OCI-LY1 (cell line): ENCODE measurements at regions not wholly inside any gene's neighbourhood (a gene's known extent, or its start where the extent isn't known, plus 50 kb on each side); places are given as distances from the start of the nearest gene placed in this dataset.

ENCODE experiments used
- H2AFZ ChIP-seq: fragments of 200-600 bp; sonication (generic), shearing (Covaris generic); 2 replicates; pipeline ENCODE4 v1.6.0; 2014; ENCODE audit warnings: antibody characterized with exemption, mild to moderate bottlenecking, low read length
- H3F3A ChIP-seq: fragments of 200-600 bp; sonication (generic), shearing (Covaris generic); 2 replicates; pipeline ENCODE4 v1.6.0; 2014; ENCODE audit warnings: mild to moderate bottlenecking, antibody characterized with exemption, low read length, moderate library complexity; ENCODE audit not compliant: insufficient read depth
- H3K27ac ChIP-seq: fragments of 200-600 bp; sonication (generic); 2 replicates; pipeline ENCODE4 v1.5.1; 2014; ENCODE audit warnings: low read length, mixed run types, mild to moderate bottlenecking, low read depth; ENCODE audit not compliant: poor library complexity, severe bottlenecking
- H3K27me3 ChIP-seq: fragments of 200-600 bp; sonication (generic); 2 replicates; pipeline ENCODE4 v1.6.0; 2014; ENCODE audit warnings: antibody characterized with exemption, mild to moderate bottlenecking, low read length, moderate library complexity; ENCODE audit not compliant: insufficient read depth
- H3K36me3 ChIP-seq: fragments of 200-600 bp; sonication (generic); 2 replicates; pipeline ENCODE4 v1.6.1; 2014; ENCODE audit warnings: mild to moderate bottlenecking, antibody characterized with exemption, low read length, moderate library complexity, mixed read lengths; ENCODE audit not compliant: insufficient read depth
- H3K4me1 ChIP-seq: fragments of 200-600 bp; sonication (generic); 2 replicates; pipeline ENCODE4 v1.5.1; 2014; ENCODE audit warnings: mild to moderate bottlenecking, low read length, moderate library complexity; ENCODE audit not compliant: insufficient read depth, severe bottlenecking
- H3K4me2 ChIP-seq: fragments of 200-600 bp; sonication (generic), shearing (Covaris generic); 2 replicates; pipeline ENCODE4 v1.6.1; 2014; ENCODE audit warnings: low read length
- H3K4me3 ChIP-seq: fragments of 200-600 bp; sonication (generic); 2 replicates; pipeline ENCODE4 v1.5.1; 2014; ENCODE audit warnings: low read length, low read depth, mild to moderate bottlenecking, mixed read lengths; ENCODE audit not compliant: poor library complexity, severe bottlenecking
- H3K79me2 ChIP-seq: fragments of 200-600 bp; shearing (Covaris generic); 2 replicates; pipeline ENCODE4 v1.6.1; 2016; ENCODE audit warnings: mixed run types, low read length, mixed read lengths; ENCODE audit not compliant: insufficient read depth
- H3K9ac ChIP-seq: fragments of 200-600 bp; sonication (generic), shearing (Covaris generic); 2 replicates; pipeline ENCODE4 v1.6.1; 2014; ENCODE audit warnings: mild to moderate bottlenecking, low read length, mixed read lengths
- H3K9me2 ChIP-seq: fragments of 200-600 bp; sonication (generic), shearing (Covaris generic); 2 replicates; pipeline ENCODE4 v1.6.1; 2014; ENCODE audit warnings: low read depth, mild to moderate bottlenecking, low read length, mixed read lengths
- H3K9me3 ChIP-seq: fragments of 200-600 bp; shearing (Covaris generic); 2 replicates; pipeline ENCODE4 v1.6.1; 2014; ENCODE audit warnings: low read length, mixed read lengths
- H4K20me1 ChIP-seq: fragments of 200-600 bp; sonication (generic), shearing (Covaris generic); 2 replicates; pipeline ENCODE4 v1.6.0; 2016; ENCODE audit warnings: mild to moderate bottlenecking, low read length; ENCODE audit not compliant: insufficient read depth
- EZH2 ChIP-seq: fragments of 200-600 bp; sonication (generic), shearing (Covaris generic); IDR thresholded peaks from 2 replicates; pipeline ENCODE4 v1.8.0; 2017; ENCODE audit warnings: borderline replicate concordance, mixed run types, mild to moderate bottlenecking, antibody characterized with exemption, low read length, moderate library complexity, mixed read lengths
- TF ChIP-seq, protein P1 (sequence below): fragments of 200-600 bp; sonication (generic), shearing (Covaris generic); IDR thresholded peaks from 2 replicates; pipeline ENCODE4 v1.5.1; 2017; ENCODE audit warnings: mild to moderate bottlenecking, antibody characterized with exemption, low read length, moderate library complexity, mixed read lengths

DNA sequence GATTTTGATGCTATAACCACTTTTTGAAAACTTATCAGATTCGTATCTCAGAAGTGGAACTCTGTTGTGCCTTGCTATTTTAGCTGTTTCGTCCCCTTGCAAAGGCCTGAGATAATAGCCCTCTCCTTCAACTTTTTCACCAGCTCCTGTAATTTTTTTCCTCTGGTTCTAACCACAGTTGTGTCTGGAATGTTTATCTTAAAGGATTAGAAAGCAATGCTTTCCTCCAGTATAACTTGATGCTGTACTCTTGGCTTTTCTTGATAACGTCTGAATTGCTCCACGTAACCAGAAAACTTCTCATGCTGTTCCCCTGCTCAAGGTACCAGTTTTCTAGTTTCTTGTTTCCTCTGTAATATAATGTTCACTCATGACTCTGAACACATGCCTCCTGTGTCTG is 209.4 kb downstream of the DTWD2 start:
- H3K79me2 ChIP-seq = no peaks in the 10 kb centered on the region
- H3K4me3 ChIP-seq = no peak overlapping the region
- H3K9ac ChIP-seq = no peak overlapping the region
- no peaks in the 10 kb centered on the region for H4K20me1 ChIP-seq
- no peaks in the 10 kb centered on the region for H3K36me3 ChIP-seq
- H3K4me2 ChIP-seq = no peak overlapping the region
- no peak overlapping the region for H2AFZ ChIP-seq
- no peak overlapping the region for H3K27ac ChIP-seq
- no peaks in the 10 kb centered on the region for H3K9me3 ChIP-seq
- H3K4me1 ChIP-seq = no peaks in the 10 kb centered on the region
- TF ChIP-seq EZH2 = no peak
- TF ChIP-seq, protein P1, sequence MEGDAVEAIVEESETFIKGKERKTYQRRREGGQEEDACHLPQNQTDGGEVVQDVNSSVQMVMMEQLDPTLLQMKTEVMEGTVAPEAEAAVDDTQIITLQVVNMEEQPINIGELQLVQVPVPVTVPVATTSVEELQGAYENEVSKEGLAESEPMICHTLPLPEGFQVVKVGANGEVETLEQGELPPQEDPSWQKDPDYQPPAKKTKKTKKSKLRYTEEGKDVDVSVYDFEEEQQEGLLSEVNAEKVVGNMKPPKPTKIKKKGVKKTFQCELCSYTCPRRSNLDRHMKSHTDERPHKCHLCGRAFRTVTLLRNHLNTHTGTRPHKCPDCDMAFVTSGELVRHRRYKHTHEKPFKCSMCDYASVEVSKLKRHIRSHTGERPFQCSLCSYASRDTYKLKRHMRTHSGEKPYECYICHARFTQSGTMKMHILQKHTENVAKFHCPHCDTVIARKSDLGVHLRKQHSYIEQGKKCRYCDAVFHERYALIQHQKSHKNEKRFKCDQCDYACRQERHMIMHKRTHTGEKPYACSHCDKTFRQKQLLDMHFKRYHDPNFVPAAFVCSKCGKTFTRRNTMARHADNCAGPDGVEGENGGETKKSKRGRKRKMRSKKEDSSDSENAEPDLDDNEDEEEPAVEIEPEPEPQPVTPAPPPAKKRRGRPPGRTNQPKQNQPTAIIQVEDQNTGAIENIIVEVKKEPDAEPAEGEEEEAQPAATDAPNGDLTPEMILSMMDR = no peak
- no peaks in the 10 kb centered on the region for H3K27me3 ChIP-seq
- no peaks in the 10 kb centered on the region for H3F3A ChIP-seq
- H3K9me2 ChIP-seq = no peaks in the 10 kb centered on the region

DNA sequence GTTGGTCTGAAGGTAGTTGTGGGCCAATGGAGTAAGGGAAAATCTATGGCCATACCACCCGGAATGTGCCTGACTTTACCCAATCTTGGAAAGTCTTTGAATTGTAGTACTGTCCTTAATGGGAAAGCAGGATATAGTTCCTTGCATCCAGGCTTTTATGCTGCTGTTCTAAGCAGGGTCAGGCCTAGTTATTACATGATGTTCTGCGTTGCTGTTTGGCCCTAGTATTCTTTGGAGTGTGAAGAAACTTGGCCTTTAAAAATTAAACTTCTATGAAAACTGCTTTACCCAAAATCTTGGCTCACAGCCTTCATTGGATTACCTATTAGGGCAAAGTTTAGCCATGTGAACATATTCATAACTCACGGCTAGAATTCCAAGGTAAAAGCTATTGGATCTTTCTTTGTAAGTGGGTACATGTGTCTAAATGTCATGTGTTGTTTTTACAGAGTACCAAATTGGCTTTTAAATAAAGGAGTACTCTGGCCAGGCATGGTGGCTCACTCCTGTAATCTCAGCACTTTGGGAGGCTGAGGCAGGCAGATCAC is 211.1 kb downstream of the DTWD2 start:
- no peaks in the 10 kb centered on the region for H3K4me1 ChIP-seq
- H3K4me3 ChIP-seq = no peak overlapping the region
- no peaks in the 10 kb centered on the region for H4K20me1 ChIP-seq
- no peak overlapping the region for H3K27ac ChIP-seq
- H3K79me2 ChIP-seq = no peaks in the 10 kb centered on the region
- H3K36me3 ChIP-seq = no peaks in the 10 kb centered on the region
- no peaks in the 10 kb centered on the region for H3K9me3 ChIP-seq
- H2AFZ ChIP-seq = no peak overlapping the region
- no peaks in the 10 kb centered on the region for H3K27me3 ChIP-seq
- no peak overlapping the region for H3K9ac ChIP-seq
- no peaks in the 10 kb centered on the region for H3F3A ChIP-seq
- no peak for TF ChIP-seq EZH2
- TF ChIP-seq, protein P1 = no peak
- no peaks in the 10 kb centered on the region for H3K9me2 ChIP-seq
- no peak overlapping the region for H3K4me2 ChIP-seq

- H3K9me3 ChIP-seq = no peaks in the 10 kb centered on the region
- no peaks in the 10 kb centered on the region for H3F3A ChIP-seq
- H3K27ac ChIP-seq = no peak overlapping the region
- H3K9me2 ChIP-seq = no peaks in the 10 kb centered on the region
- H3K4me1 ChIP-seq = no peaks in the 10 kb centered on the region
- H2AFZ ChIP-seq = no peak overlapping the region
- no peaks in the 10 kb centered on the region for H3K27me3 ChIP-seq
- H3K4me2 ChIP-seq = no peak overlapping the region
- TF ChIP-seq, protein P1 = no peak
- no peak for TF ChIP-seq EZH2
- no peaks in the 10 kb centered on the region for H3K36me3 ChIP-seq
- no peak overlapping the region for H3K9ac ChIP-seq
- no peaks in the 10 kb centered on the region for H3K79me2 ChIP-seq
- H3K4me3 ChIP-seq = no peak overlapping the region
- H4K20me1 ChIP-seq = no peaks in the 10 kb centered on the region
These were observed 211.6 kb downstream of the DTWD2 start for GRCh38 chr5:118776755-118777154.
